ENCODE measurements at regions not wholly inside any gene's neighbourhood (a gene's known extent, or its start where the extent isn't known, plus 50 kb on each side); places are given as distances from the start of the nearest gene placed in this dataset.

GRCh38 chr9:102841376-102841775 lies 153.8 kb upstream of the CYLC2 start:
- intact Hi-C loops (cut with DNase I), result no loop called here
- no peaks in the 10 kb centered on the region for H3K27me3 ChIP-seq
- no peak for ATAC-seq

GRCh38 chr9:102840335-102840734 lies 154.8 kb upstream of the CYLC2 start:
- intact Hi-C loops (cut with DNase I), result no loop called here
- Histone ChIP-seq H3K4me3 (no peak overlapping the region), H3K27me3 (no peaks in the 10 kb centered on the region), H3K27ac (no peak overlapping the region), H3K4me1 (no peaks in the 10 kb centered on the region), H3K36me3 (no peaks in the 10 kb centered on the region), H3K9me3 (no peaks in the 10 kb centered on the region)
- ATAC-seq, result no peak
- no peak for DNase-seq
- TF ChIP-seq CTCF (IDR thresholded peaks at IDR 0.05), result no peak

More at GRCh38 chr9:102841376-102841775, 153.8 kb upstream of the CYLC2 start:
- no peaks in the 10 kb centered on the region for H3K36me3 ChIP-seq
- no peak overlapping the region for H3K27ac ChIP-seq
- no peaks in the 10 kb centered on the region for H3K9me3 ChIP-seq
- no peak overlapping the region for H3K4me3 ChIP-seq
- H3K4me1 ChIP-seq, result no peaks in the 10 kb centered on the region
- no peak for DNase-seq
- TF ChIP-seq CTCF (IDR thresholded peaks at IDR 0.05), result no peak

DNA sequence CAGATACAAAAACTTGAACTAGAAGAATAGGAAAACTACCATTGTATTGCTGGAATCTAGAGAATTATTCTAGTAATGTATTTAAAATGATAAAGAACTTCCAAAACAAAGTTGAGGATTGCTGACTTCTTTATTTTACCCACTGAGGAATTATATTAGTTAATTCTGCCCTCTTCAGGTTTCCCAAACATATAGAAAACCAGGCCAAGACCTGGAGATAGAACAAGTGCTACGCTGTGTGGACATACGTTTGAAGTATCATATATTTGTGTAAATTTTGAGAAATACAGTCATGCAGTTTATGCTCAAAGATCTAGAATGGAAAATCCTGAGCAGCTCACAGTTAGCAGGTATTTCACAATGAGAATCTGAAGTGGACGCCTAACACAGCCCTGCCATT lies 162.3 kb upstream of the CYLC2 start:
- ATAC-seq, result no peak
- DNase-seq, result no peak
- no peaks in the 10 kb centered on the region for H3K4me1 ChIP-seq
- H3K4me3 ChIP-seq, result no peak overlapping the region
- no peaks in the 10 kb centered on the region for H3K9me3 ChIP-seq
- H3K27me3 ChIP-seq, result no peaks in the 10 kb centered on the region
- TF ChIP-seq CTCF (IDR thresholded peaks at IDR 0.05), result no peak
- intact Hi-C loops (cut with DNase I), result no loop called here
- H3K27ac ChIP-seq, result no peak overlapping the region
- no peaks in the 10 kb centered on the region for H3K36me3 ChIP-seq

GRCh38 chr9:102796244-102796643 lies 198.9 kb upstream of the CYLC2 start:
- intact Hi-C loops (cut with DNase I), result no loop called here
- H3K9me3 ChIP-seq, result peaks cover 8% of the 10 kb centered on the region
- no peak for TF ChIP-seq CTCF (IDR thresholded peaks at IDR 0.05)
- no peak for ATAC-seq
- H3K27me3 ChIP-seq, result no peaks in the 10 kb centered on the region
- no peak overlapping the region for H3K27ac ChIP-seq
- DNase-seq, result no peak
- H3K4me3 ChIP-seq, result no peak overlapping the region
- H3K4me1 ChIP-seq, result no peaks in the 10 kb centered on the region
- no peaks in the 10 kb centered on the region for H3K36me3 ChIP-seq

DNA sequence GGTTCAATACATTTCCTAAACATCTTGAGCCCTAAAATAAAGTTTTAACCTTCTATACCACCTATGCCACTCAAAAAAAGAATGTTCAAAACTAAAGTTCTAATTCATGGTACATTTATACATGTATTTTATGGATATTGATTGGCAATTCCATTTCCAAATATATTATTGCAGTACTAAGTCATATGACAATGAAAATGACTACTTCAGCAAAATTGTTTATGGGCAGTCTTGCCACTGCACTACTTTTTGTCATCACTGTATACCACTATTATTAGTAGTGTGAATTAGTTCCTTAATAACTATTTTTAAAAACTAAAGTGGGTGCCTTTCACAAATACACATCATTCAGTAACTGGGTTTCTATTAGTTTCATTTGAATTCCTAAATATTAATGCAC lies 199.6 kb upstream of the CYLC2 start:
- Histone ChIP-seq H3K36me3 (no peaks in the 10 kb centered on the region), H3K4me1 (no peaks in the 10 kb centered on the region), H3K4me3 (no peak overlapping the region), H3K27ac (no peak overlapping the region), H3K27me3 (no peaks in the 10 kb centered on the region), H3K9me3 (peaks cover 8% of the 10 kb centered on the region)
- no peak for TF ChIP-seq CTCF (IDR thresholded peaks at IDR 0.05)
- ATAC-seq (no peak), DNase-seq (no peak)
- intact Hi-C loops (cut with DNase I), result no loop called here

GRCh38 chr9:102779356-102779755 lies 215.8 kb upstream of the CYLC2 start:
- H3K4me3 ChIP-seq, result no peak overlapping the region
- H3K4me1 ChIP-seq, result no peaks in the 10 kb centered on the region
- no peaks in the 10 kb centered on the region for H3K36me3 ChIP-seq
- DNase-seq (no peak), ATAC-seq (no peak)
- no peaks in the 10 kb centered on the region for H3K27me3 ChIP-seq
- intact Hi-C loops (cut with DNase I), result no loop called here
- no peak for TF ChIP-seq CTCF (IDR thresholded peaks at IDR 0.05)
- no peaks in the 10 kb centered on the region for H3K9me3 ChIP-seq
- H3K27ac ChIP-seq, result no peak overlapping the region

Measured in upper lobe of right lung (tissue), 1 donor.